ENCODE measurements at regions not wholly inside any gene's neighbourhood (a gene's known extent, or its start where the extent isn't known, plus 50 kb on each side); places are given as distances from the start of the nearest gene placed in this dataset.

DNA sequence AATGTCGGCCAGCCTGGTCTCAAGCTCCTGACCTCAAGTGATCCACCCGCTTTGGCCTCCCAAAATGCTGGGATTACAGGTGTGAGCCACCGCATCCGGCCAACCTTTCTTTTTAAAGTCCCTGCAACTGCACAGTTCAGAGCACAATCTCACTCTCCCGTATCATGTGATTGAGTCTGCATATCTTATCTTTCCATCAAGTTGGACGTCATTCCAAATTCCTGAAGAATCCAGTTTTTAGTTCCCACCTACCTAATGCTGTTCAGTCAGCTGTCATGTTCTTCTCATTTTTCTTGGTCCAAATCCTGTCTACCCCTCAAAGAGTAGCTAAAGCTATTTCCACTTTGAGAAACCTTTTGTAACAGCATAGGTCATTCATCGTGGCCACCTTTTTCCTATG lies 110.8 kb upstream of the FBXO11 start:
- TF ChIP-seq, protein P1, sequence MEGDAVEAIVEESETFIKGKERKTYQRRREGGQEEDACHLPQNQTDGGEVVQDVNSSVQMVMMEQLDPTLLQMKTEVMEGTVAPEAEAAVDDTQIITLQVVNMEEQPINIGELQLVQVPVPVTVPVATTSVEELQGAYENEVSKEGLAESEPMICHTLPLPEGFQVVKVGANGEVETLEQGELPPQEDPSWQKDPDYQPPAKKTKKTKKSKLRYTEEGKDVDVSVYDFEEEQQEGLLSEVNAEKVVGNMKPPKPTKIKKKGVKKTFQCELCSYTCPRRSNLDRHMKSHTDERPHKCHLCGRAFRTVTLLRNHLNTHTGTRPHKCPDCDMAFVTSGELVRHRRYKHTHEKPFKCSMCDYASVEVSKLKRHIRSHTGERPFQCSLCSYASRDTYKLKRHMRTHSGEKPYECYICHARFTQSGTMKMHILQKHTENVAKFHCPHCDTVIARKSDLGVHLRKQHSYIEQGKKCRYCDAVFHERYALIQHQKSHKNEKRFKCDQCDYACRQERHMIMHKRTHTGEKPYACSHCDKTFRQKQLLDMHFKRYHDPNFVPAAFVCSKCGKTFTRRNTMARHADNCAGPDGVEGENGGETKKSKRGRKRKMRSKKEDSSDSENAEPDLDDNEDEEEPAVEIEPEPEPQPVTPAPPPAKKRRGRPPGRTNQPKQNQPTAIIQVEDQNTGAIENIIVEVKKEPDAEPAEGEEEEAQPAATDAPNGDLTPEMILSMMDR (conservative IDR thresholded peaks at IDR 0.05 in 1 of 2, IDR thresholded peaks at IDR 0.05 in 1 of 2; ENCODE audit: extremely low read depth in 1 of 2, insufficient read depth in 1 of 2, low read depth in 1 of 2, low read length in 2 of 2), result no peak
- TF ChIP-seq EZH2 (IDR thresholded peaks at IDR 0.05; ENCODE audit: borderline replicate concordance, low read length), result no peak

Measured in mammary epithelial cell (primary cell).